Keratinocyte (primary cell): ENCODE measurements at regions not wholly inside any gene's neighbourhood (a gene's known extent, or its start where the extent isn't known, plus 50 kb on each side); places are given as distances from the start of the nearest gene placed in this dataset.
"Not testable (repeated sequence)": the region's sequence is repeated elsewhere in the genome, so short reads cannot be mapped to it uniquely, and the experiment has no call there.

Experiments used
- CTCF ChIP-seq, 3 experiments: IDR thresholded peaks in 1 of 3; conservative IDR thresholded peaks in 1 of 3; optimal IDR thresholded peaks in 1 of 3; 2 replicates in 2 of 3; 3 replicates in 1 of 3; pipeline versions ENCODE3 to v1.5.1; 2011; ENCODE audit warnings: low read length in 3 of 3, mild to moderate bottlenecking in 3 of 3, moderate library complexity in 2 of 3, control low read depth in 1 of 3, inconsistent platforms in 1 of 3; ENCODE audit not compliant: insufficient read depth in 2 of 3; ENCODE audit errors: extremely low read depth in 1 of 3
- EZH2 ChIP-seq: IDR thresholded peaks from one replicate; pipeline ENCODE4 v1.6.1; 2012; ENCODE audit warnings: inconsistent platforms, mild to moderate bottlenecking, low read length, moderate library complexity

GRCh38 chr5:121064241-121064640 is 600.1 kb downstream of the PRR16 start:
- not testable (repeated sequence) for TF ChIP-seq EZH2; CTCF (optimal IDR thresholded peaks at IDR 0.05 in 1 of 3, IDR thresholded peaks at IDR 0.05 in 1 of 3, conservative IDR thresholded peaks at IDR 0.05 in 1 of 3; ENCODE audit: extremely low read depth in 1 of 3, insufficient read depth in 2 of 3, low read length in 3 of 3)
